ENCODE measurements at regions not wholly inside any gene's neighbourhood (a gene's known extent, or its start where the extent isn't known, plus 50 kb on each side); places are given as distances from the start of the nearest gene placed in this dataset.
"Not testable (repeated sequence)": the region's sequence is repeated elsewhere in the genome, so short reads cannot be mapped to it uniquely, and the experiment has no call there.

GRCh38 chr1:230494026-230494425 is 67.9 kb upstream of the PGBD5 start:
- intact Hi-C loops (cut with micrococcal nuclease) = no loop called here
- H3K27me3 ChIP-seq (ENCODE audit: low read depth) = no peaks in the 10 kb centered on the region

GRCh38 chr1:230493264-230493663 is 67.1 kb upstream of the PGBD5 start:
- intact Hi-C loops (cut with micrococcal nuclease) = no loop called here
- Histone ChIP-seq H3K27me3 (ENCODE audit: low read depth) (no peaks in the 10 kb centered on the region), H3K27ac (replicated peaks) (peak overlapping the region; percentile 34), H3K4me1 (no peaks in the 10 kb centered on the region), H3K4me3 (no peak overlapping the region), H3K36me3 (no peaks in the 10 kb centered on the region), H3K9me3 (replicated peaks) (no peaks in the 10 kb centered on the region)
- TF ChIP-seq, protein P1, sequence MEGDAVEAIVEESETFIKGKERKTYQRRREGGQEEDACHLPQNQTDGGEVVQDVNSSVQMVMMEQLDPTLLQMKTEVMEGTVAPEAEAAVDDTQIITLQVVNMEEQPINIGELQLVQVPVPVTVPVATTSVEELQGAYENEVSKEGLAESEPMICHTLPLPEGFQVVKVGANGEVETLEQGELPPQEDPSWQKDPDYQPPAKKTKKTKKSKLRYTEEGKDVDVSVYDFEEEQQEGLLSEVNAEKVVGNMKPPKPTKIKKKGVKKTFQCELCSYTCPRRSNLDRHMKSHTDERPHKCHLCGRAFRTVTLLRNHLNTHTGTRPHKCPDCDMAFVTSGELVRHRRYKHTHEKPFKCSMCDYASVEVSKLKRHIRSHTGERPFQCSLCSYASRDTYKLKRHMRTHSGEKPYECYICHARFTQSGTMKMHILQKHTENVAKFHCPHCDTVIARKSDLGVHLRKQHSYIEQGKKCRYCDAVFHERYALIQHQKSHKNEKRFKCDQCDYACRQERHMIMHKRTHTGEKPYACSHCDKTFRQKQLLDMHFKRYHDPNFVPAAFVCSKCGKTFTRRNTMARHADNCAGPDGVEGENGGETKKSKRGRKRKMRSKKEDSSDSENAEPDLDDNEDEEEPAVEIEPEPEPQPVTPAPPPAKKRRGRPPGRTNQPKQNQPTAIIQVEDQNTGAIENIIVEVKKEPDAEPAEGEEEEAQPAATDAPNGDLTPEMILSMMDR (IDR thresholded peaks at IDR 0.05; ENCODE audit: borderline replicate concordance) = no peak
- DNase-seq = no peak

More at GRCh38 chr1:230494026-230494425, 67.9 kb upstream of the PGBD5 start:
- TF ChIP-seq, protein P1 (IDR thresholded peaks at IDR 0.05; ENCODE audit: borderline replicate concordance) = no peak
- Histone ChIP-seq H3K36me3 (no peaks in the 10 kb centered on the region), H3K27ac (replicated peaks) (no peak overlapping the region), H3K9me3 (replicated peaks) (no peaks in the 10 kb centered on the region), H3K4me1 (no peaks in the 10 kb centered on the region), H3K4me3 (no peak overlapping the region)
- no peak for DNase-seq

- no peak for DNase-seq
- Histone ChIP-seq H3K36me3 (no peaks in the 10 kb centered on the region), H3K9me3 (replicated peaks) (no peaks in the 10 kb centered on the region), H3K4me3 (no peak overlapping the region), H3K4me1 (no peaks in the 10 kb centered on the region), H3K27ac (replicated peaks) (no peak overlapping the region), H3K27me3 (ENCODE audit: low read depth) (no peaks in the 10 kb centered on the region)
- TF ChIP-seq, protein P1 (IDR thresholded peaks at IDR 0.05; ENCODE audit: borderline replicate concordance) = no peak
- intact Hi-C loops (cut with micrococcal nuclease) = no loop called here
Observed at GRCh38 chr1:230490436-230490835, 64.3 kb upstream of the PGBD5 start.

GRCh38 chr1:230487773-230488428 is 61.8 kb upstream of the PGBD5 start:
- H3K4me1 ChIP-seq = no peaks in the 10 kb centered on the region
- intact Hi-C loops (cut with micrococcal nuclease) = no loop called here
- no peaks in the 10 kb centered on the region for H3K36me3 ChIP-seq
- DNase-seq = no peak
- TF ChIP-seq, protein P1 (IDR thresholded peaks at IDR 0.05; ENCODE audit: borderline replicate concordance) = no peak
- no peaks in the 10 kb centered on the region for H3K27me3 ChIP-seq (ENCODE audit: low read depth)
- H3K27ac ChIP-seq (replicated peaks) = no peak overlapping the region
- H3K4me3 ChIP-seq = no peak overlapping the region
- no peaks in the 10 kb centered on the region for H3K9me3 ChIP-seq (replicated peaks)

DNA sequence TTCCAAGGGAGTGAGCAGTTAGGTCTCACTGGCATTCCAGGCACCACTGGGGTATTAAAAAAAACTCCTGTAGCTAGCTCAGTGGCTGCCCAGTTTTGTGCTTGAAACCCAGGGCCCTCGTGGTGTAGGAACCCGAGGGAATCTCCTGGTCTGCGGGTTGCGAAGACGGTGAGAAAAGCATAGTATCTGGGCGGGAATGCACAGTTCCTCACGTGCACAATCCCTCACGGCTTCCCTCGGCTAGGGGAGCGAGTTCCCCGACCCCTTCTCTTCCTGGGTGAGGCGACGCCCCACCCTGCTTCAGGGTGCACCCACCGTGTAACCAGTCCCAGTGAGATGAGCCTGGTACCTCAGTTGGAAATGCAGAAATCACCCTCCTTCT is 50.5 kb upstream of the PGBD5 start:
- Histone ChIP-seq H3K9me3 (replicated peaks) (peaks cover 12% of the 10 kb centered on the region), H3K36me3 (no peaks in the 10 kb centered on the region), H3K27me3 (ENCODE audit: low read depth) (peaks cover 27% of the 10 kb centered on the region), H3K4me1 (no peaks in the 10 kb centered on the region), H3K4me3 (no peak overlapping the region), H3K27ac (replicated peaks) (no peak overlapping the region)
- TF ChIP-seq, protein P1 (IDR thresholded peaks at IDR 0.05; ENCODE audit: borderline replicate concordance) = no peak
- intact Hi-C loops (cut with micrococcal nuclease) = no loop called here
- DNase-seq = no peak

DNA sequence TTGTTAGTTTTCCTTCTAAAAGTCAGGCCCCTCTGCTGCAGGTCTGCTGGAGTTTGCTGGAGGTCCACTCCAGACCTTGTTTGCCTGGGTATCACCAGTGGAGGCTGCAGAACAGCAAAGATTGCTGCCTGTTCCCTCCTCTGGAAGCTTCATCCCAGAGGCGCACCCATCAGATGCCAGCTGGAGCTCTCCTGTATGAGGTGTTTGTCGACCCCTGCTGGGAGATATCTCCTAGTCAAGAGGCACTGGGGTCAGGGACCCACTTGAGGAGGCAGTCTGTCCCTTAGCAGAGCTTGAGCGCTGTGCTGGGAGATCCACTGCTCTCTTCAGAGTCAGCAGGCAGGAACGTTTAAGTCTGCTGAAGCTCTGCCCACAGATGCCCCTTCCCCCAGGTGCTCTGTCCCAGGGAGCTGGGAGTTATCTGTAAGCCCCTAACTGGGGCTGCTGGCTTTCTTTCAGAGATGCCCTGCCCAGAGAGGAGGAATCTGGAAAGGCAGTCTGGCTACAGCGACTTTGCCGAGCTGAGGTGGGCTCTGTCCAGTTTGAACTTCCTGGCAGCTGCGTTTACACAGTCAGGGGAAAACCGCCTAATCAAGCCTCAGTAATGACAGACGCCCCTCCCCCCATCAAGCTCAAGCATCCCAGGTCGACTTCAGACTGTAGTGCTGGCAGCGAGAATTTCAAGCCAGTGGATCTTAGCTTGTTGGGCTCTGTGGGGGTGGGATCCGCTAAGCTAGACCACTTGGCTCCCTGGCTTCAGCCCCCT is 49.9 kb upstream of the PGBD5 start:
- H3K36me3 ChIP-seq; intact Hi-C loops (cut with micrococcal nuclease); H3K4me3 ChIP-seq; DNase-seq; H3K4me1 ChIP-seq; H3K27ac ChIP-seq (replicated peaks): not testable (repeated sequence)
- peaks cover 17% of the 10 kb centered on the region for H3K9me3 ChIP-seq (replicated peaks)
- peaks cover 27% of the 10 kb centered on the region for H3K27me3 ChIP-seq (ENCODE audit: low read depth)
